HG03064 (cell line): ENCODE measurements at regions not wholly inside any gene's neighbourhood (a gene's known extent, or its start where the extent isn't known, plus 50 kb on each side); places are given as distances from the start of the nearest gene placed in this dataset.
"Not testable (repeated sequence)": the region's sequence is repeated elsewhere in the genome, so short reads cannot be mapped to it uniquely, and the experiment has no call there.

Source experiments
- ATAC-seq: cut with Tn5 transposase; IDR thresholded peaks from one replicate; pipeline ENCODE4 v1.9.1; 2021; ENCODE audit warnings: low read depth; ENCODE audit not compliant: unreplicated experiment

DNA sequence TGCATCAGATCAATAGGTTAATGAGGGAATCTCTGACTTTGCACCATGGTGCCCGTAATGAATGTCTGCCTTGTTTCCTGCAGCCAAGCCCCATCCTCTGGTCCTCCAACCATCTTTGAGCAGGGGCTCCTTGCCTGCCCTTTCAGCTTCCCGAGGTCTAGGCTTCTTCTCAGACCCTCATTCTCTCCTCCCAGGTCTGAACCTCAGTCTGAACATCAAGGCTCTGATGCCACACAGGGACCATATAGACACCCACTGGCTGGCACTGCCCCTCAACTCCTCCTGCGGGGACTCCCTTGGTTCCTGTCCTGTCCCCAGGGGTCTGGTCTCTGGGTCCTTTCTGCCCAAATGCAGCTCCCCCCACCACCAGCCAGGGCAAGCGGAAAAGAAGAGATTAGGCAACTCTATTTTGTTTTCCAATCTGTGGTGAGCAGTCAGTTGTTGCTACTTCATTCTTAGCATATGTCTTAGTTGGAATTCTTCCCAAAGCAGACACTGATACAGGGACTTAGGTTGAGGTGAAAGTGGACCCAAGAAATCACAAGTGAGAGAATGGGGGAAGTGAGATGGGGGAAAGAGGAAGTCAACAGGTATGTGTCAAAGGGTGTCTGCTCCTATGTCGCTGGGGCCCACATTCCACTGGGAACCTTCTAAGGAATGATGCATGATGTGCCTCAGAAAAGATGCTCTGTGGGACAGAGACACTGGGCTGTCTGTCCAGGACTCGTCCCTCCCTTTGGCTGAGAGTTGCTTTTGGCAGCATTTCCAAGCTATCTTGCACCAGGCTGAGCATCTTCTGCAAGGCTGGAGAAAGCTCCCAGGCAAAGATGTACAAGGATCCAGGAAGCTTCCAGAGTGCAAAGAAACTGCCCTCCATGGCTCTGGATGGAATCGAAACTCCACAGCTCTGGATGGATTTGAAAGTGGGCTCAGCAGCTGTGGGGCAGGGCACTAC, 1096.5 kb upstream of the TMEM132C start:
- no peak for ATAC-seq

GRCh38 chr12:127172861-127173260, 1094.1 kb upstream of the TMEM132C start:
- no peak for ATAC-seq

- ATAC-seq = not testable (repeated sequence)
Observed at GRCh38 chr12:127173971-127174370, 1093.0 kb upstream of the TMEM132C start.

- ATAC-seq = no peak
Observed at GRCh38 chr12:127174881-127175280, 1092.1 kb upstream of the TMEM132C start.

GRCh38 chr12:127175361-127175760, 1091.6 kb upstream of the TMEM132C start:
- no peak for ATAC-seq

- ATAC-seq = no peak
Observed at GRCh38 chr12:127176804-127177203, 1090.2 kb upstream of the TMEM132C start.

DNA sequence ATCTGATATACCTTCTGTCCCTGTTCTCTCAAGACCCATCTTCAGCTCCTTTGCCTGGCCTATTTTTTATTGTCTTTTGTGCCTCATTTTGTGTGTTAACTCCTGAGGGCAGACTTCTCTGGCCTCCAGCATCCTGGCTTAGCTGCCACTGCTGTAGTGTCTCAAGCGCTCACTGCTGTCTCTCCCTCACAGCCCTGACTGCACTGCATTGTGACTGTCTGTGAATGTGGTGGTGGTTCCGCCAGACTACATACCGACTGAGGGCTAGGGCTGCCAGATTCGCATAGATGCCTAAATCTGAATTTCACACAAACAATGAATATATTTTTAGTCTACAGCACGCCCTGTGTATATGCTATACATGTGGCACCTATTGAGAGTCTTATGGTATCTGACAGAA, 1088.9 kb upstream of the TMEM132C start:
- no peak for ATAC-seq

GRCh38 chr12:127178463-127178862, 1088.5 kb upstream of the TMEM132C start:
- no peak for ATAC-seq

GRCh38 chr12:127179176-127179575, 1087.8 kb upstream of the TMEM132C start:
- no peak for ATAC-seq

GRCh38 chr12:127182018-127182417, 1085.0 kb upstream of the TMEM132C start:
- no peak for ATAC-seq

DNA sequence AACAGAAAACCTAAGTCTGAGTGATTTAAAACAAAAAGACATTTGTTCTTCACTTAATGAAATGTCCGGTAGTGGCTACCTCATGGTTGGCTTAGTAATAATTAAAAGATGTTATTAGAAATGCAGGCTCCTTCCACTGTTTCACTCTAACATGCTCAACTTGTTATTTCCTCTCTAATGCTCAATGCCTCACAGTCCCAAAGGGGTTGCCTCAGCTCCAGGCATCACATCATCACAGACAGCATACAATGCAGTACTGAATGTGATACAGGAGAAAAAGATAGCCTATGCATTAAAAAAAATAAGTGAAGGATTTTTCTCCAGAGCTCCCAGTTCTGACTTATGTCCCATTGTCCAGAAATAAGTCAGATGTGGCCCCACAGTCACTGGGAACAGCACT, 1077.0 kb upstream of the TMEM132C start:
- no peak for ATAC-seq

DNA sequence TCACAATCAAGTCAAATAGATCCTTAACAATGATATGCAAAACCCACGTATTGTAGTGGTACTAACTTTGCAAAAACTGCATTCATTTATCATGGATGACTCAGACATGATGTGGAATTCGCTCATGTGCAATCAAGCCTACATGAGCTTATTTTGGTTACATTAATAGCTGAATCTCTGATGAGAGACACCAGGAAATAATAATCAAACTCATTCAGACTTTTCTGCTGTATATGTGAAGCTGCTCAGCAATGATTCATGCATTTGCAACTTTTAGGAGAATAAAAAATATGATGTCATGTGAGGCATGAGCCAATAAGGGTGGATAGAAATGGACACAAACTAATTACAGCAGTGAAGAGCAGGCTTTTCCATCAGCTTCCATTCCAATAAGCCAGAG, 1075.8 kb upstream of the TMEM132C start:
- ATAC-seq = no peak

DNA sequence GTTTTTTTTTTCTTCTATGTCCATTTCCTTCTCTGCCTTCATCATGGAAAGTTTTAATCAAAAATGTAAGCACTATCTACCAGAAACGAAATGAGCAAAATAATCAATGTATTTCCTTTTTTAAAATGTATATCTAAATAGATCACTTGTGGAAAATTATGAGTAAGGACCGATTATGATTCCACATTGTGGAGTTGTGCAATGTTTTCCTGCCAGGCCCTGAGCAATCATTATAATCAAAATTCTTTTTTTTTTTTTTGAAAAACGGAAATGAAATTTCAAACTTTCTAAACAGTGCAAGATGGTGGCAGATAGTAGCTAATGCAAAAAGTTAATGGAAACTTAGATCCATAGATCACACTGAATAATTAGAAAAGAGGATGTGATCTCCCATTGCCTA, 1074.6 kb upstream of the TMEM132C start:
- ATAC-seq = no peak

GRCh38 chr12:127193341-127193740, 1073.6 kb upstream of the TMEM132C start:
- ATAC-seq = no peak

DNA sequence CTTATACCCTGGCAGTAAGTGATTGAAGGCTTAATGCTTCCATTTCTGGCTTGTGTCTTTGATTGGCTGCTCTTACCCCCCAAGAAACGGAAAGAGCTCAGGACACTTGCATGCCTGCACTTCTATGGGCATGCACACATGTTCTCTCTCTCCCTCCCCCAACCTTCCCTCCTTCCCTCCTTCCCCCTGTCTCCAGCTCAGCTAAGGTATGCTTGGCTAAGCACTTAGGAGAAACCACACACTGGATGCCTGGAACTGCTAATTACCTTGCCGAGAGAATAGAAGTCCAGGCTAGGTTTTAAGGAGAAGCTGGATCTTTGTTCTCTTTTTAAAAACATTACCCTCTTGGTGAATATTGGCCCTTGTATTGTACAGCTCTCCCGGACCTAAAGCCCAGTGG, 1072.8 kb upstream of the TMEM132C start:
- no peak for ATAC-seq

- ATAC-seq = no peak
Observed at GRCh38 chr12:127205781-127206555, 1061.0 kb upstream of the TMEM132C start.

DNA sequence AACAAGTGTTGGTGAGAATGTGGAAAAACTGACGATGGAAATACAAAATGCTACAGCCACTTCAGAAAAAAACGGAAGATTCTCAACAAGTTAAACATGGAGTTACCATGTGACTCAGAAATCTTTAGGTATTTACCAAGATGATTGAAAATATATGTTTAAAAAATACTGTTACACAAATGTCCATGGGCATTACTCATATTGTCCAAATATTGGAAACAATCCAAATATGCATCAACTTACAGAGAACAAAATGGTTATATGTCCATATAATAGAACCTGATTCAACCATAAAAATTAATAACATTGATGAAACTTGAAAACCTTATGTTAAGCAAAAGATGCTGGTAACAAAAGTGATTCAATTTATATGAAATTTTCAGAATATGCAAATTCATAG, 1057.7 kb upstream of the TMEM132C start:
- no peak for ATAC-seq

GRCh38 chr12:127214186-127214585, 1052.8 kb upstream of the TMEM132C start:
- ATAC-seq = no peak

- no peak for ATAC-seq
Observed at GRCh38 chr12:127223011-127223410, 1044.0 kb upstream of the TMEM132C start.

DNA sequence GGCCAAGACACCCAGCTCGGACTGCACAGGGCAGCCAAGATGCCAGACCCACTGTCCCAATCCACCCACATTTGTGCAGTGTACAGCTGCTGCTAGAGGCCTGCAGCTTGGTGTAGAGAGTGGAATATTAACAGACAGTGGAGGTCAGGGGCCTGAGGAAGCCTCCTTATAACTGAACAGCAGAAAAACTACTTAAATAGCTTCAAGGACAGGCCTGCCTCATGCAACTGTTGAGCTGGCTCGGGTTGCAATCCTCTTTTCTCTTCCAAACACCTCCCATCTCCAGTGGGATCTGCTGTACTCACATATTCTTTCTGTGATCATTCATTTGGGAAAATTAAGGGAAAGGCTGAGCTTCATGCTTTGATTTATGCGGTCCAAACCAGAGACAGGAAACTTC, 1043.2 kb upstream of the TMEM132C start:
- no peak for ATAC-seq

GRCh38 chr12:127230843-127231260, 1036.1 kb upstream of the TMEM132C start:
- no peak for ATAC-seq

GRCh38 chr12:127231371-127231770, 1035.6 kb upstream of the TMEM132C start:
- no peak for ATAC-seq
